GM23248 (cell line): ENCODE measurements at regions not wholly inside any gene's neighbourhood (a gene's known extent, or its start where the extent isn't known, plus 50 kb on each side); places are given as distances from the start of the nearest gene placed in this dataset.
A peak's percentile ranks its signal among the peaks of the same experiment; 100 is the strongest.

Experiments used
- DNase-seq: peaks from one replicate; pipeline ENCODE4 v3.0.0-alpha.2; 2015
- H2AFZ ChIP-seq: fragments of 200-600 bp; sonication (generic); 2 replicates; pipeline ENCODE4 v1.6.1; 2016; ENCODE audit warnings: antibody characterized with exemption
- H3F3A ChIP-seq: fragments of 200-600 bp; sonication (generic); 2 replicates; pipeline ENCODE4 v1.6.1; 2016; ENCODE audit warnings: mild to moderate bottlenecking, antibody characterized with exemption, mixed run types; ENCODE audit not compliant: insufficient read depth
- H3K27ac ChIP-seq: fragments of 200-600 bp; sonication (generic); 2 replicates; pipeline ENCODE4 v1.5.1; 2016; ENCODE audit warnings: mild to moderate bottlenecking
- H3K27me3 ChIP-seq: fragments of 200-600 bp; sonication (generic); replicated peaks from 2 replicates; pipeline ENCODE4 v1.6.1; 2016; ENCODE audit warnings: mild to moderate bottlenecking; ENCODE audit not compliant: insufficient read depth
- H3K36me3 ChIP-seq: fragments of 200-600 bp; sonication (generic); 2 replicates; pipeline ENCODE4 v1.6.1; 2016; ENCODE audit warnings: low read depth, mild to moderate bottlenecking
- H3K4me1 ChIP-seq: fragments of 200-600 bp; sonication (generic); 2 replicates; pipeline ENCODE4 v1.6.1; 2016; ENCODE audit warnings: mild to moderate bottlenecking; ENCODE audit not compliant: insufficient read depth
- H3K4me2 ChIP-seq: fragments of 200-600 bp; sonication (generic); one replicate; pipeline ENCODE4 v1.6.1; 2016; ENCODE audit warnings: mild to moderate bottlenecking; ENCODE audit not compliant: unreplicated experiment
- H3K4me3 ChIP-seq: fragments of 200-600 bp; sonication (generic); 2 replicates; pipeline ENCODE4 v1.5.1; 2016; ENCODE audit warnings: mild to moderate bottlenecking
- H3K79me2 ChIP-seq: fragments of 200-600 bp; sonication (generic); 2 replicates; pipeline ENCODE4 v1.6.1; 2016; ENCODE audit warnings: mild to moderate bottlenecking; ENCODE audit not compliant: insufficient read depth
- H3K9ac ChIP-seq: fragments of 200-600 bp; sonication (generic); 2 replicates; pipeline ENCODE4 v1.6.1; 2016; ENCODE audit warnings: mild to moderate bottlenecking
- H3K9me2 ChIP-seq: fragments of 200-600 bp; sonication (generic); 2 replicates; pipeline ENCODE4 v1.6.1; 2016; ENCODE audit warnings: mixed run types, mild to moderate bottlenecking, moderate library complexity; ENCODE audit not compliant: insufficient read depth
- H3K9me3 ChIP-seq: fragments of 200-600 bp; sonication (generic); one replicate; pipeline ENCODE4 v1.6.1; 2017; ENCODE audit warnings: low read depth
- H4K20me1 ChIP-seq: fragments of 200-600 bp; sonication (generic); 2 replicates; pipeline ENCODE4 v1.6.0; 2016; ENCODE audit not compliant: insufficient read depth
- EZH2 ChIP-seq: fragments of 200-600 bp; sonication (generic); IDR thresholded peaks from 2 replicates; pipeline ENCODE4 v1.6.1; 2018; ENCODE audit warnings: antibody characterized with exemption, mild to moderate bottlenecking; ENCODE audit not compliant: insufficient read depth, poor library complexity, severe bottlenecking
- EZH2phosphoT487 ChIP-seq: fragments of 200-600 bp; sonication (generic); IDR thresholded peaks from 2 replicates; pipeline ENCODE4 v1.6.1; 2018; ENCODE audit warnings: antibody characterized with exemption, moderate library complexity, mild to moderate bottlenecking, low read depth; ENCODE audit not compliant: insufficient read depth
- whole genome bisulfite sequencing, 2 experiments: methylation state at CpG; one replicate each; pipeline ENCODE4 v1.1.6; 2015 to 2017; ENCODE audit warnings: low lambda C conversion rate in 2 of 2, low coverage in 1 of 2; ENCODE audit errors: missing lambda C conversion rate in 2 of 2; 5-methylcytosine and 5-hydroxymethylcytosine counted together
- in situ Hi-C: fragments of 300-500 bp; cut with MboI; formaldehyde crosslinking; loops from 2 replicates; pipeline ENCODE4 v1.15.0; 2020

DNA sequence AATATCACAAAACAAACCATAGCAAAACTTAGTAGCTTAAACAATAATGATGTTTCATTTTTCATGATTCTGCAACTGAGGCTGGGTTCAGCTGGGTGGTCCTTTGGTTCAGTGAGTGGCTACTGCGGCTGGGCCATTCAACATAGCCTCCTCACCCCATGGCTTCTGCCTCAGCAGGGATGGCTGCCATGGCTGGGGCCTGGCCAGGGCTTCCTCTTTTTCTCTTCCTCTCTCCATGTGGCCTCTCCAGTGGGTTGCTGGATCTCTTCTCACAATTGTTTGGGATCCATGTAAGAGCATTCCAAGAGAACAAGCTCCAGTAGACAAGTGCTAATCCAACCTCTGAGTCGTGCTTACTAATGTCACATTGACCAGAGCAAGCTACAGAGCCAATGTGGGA, 248.6 kb upstream of the PLET1 start:
- no peak for TF ChIP-seq EZH2phosphoT487
- no peak for TF ChIP-seq EZH2
- in situ Hi-C loops, result no loop called here
- 44 to 48% methylated on average over 2 of the region's 2 CpGs for WGBS, 2 experiments

DNA sequence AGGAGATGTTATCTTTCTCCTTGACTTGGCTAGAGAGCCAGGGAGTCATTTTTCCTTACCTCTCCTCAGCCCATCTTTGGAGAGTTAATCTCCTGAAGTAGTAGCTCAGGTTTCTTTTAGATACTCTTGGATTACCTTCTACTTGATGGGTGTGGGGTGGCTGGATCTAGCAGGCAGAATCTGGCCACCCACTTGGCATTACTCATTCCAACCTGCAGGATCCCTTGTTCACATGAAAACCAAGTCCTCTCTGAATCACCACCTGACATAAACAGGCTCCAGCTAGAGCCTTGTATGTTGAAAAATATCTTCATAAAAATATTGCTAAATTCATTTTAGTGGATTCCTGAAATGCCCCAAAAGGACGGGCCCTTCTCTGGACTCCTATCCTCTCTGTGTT, 250.6 kb upstream of the PLET1 start:
- DNase-seq, result peak; percentile 32
- no peak overlapping the region for H2AFZ ChIP-seq

More for the DNA sequence above, 248.6 kb upstream of the PLET1 start:
- H3K27ac ChIP-seq, result no peak overlapping the region
- no peaks in the 10 kb centered on the region for H3F3A ChIP-seq
- H3K4me2 ChIP-seq, result no peak overlapping the region
- H3K9me2 ChIP-seq, result no peaks in the 10 kb centered on the region
- H3K36me3 ChIP-seq, result no peaks in the 10 kb centered on the region
- H3K27me3 ChIP-seq, result no peaks in the 10 kb centered on the region; the same call in 1 of the 2 replicates
- no peak for DNase-seq
- H3K79me2 ChIP-seq, result no peaks in the 10 kb centered on the region
- no peak overlapping the region for H3K9ac ChIP-seq
- H3K4me3 ChIP-seq, result no peak overlapping the region
- peaks cover 5% of the 10 kb centered on the region for H3K4me1 ChIP-seq
- no peaks in the 10 kb centered on the region for H3K9me3 ChIP-seq
- H4K20me1 ChIP-seq, result no peaks in the 10 kb centered on the region
- H2AFZ ChIP-seq, result no peak overlapping the region

DNA sequence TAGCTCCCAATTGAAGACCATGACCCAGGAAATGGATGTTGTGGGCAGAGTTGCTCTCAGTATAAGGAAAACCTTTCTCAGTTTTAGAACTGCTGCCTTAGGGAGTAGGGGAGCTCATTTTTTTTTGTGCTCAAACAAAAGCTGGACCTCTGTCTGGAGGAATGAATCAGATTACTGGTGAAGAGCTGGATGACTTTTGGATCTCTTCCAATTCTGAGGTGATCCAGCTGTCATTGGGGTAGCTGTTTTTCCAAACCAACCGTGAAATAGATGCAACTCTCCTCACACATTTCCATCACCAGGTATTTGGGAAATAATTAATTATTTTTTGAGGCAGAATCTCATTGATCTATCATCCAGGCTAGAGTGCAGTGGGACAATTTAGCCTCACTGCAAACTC, 251.3 kb upstream of the PLET1 start:
- H3K27ac ChIP-seq, result no peak overlapping the region
- H3K9ac ChIP-seq, result no peak overlapping the region
- no peaks in the 10 kb centered on the region for H3K36me3 ChIP-seq
- no peak overlapping the region for H3K4me3 ChIP-seq
- no peaks in the 10 kb centered on the region for H4K20me1 ChIP-seq
- H3K4me1 ChIP-seq, result no peaks in the 10 kb centered on the region
- H3K4me2 ChIP-seq, result no peak overlapping the region
- H3F3A ChIP-seq, result no peaks in the 10 kb centered on the region
- 35 to 73% methylated on average over 1 of the region's 1 CpG for WGBS, 2 experiments
- in situ Hi-C loops, result no loop called here
- H3K9me3 ChIP-seq, result no peaks in the 10 kb centered on the region
- TF ChIP-seq EZH2phosphoT487, result no peak
- TF ChIP-seq EZH2, result no peak
- no peaks in the 10 kb centered on the region for H3K9me2 ChIP-seq
- DNase-seq, result no peak
- no peaks in the 10 kb centered on the region; the same call in 1 of the 2 replicates for H3K27me3 ChIP-seq
- H3K79me2 ChIP-seq, result no peaks in the 10 kb centered on the region
- no peak overlapping the region for H2AFZ ChIP-seq

More for the DNA sequence above, 250.6 kb upstream of the PLET1 start:
- Histone ChIP-seq H3K9me3 (no peaks in the 10 kb centered on the region), H3K27ac (no peak overlapping the region), H3K4me1 (no peaks in the 10 kb centered on the region), H3K9ac (no peak overlapping the region), H3K79me2 (no peaks in the 10 kb centered on the region), H3K4me2 (no peak overlapping the region), H3F3A (no peaks in the 10 kb centered on the region), H3K9me2 (no peaks in the 10 kb centered on the region), H3K4me3 (no peak overlapping the region), H4K20me1 (no peaks in the 10 kb centered on the region), H3K27me3 (no peaks in the 10 kb centered on the region; the same call in 1 of the 2 replicates), H3K36me3 (no peaks in the 10 kb centered on the region)
- WGBS, 2 experiments, result 54 to 57% methylated on average over 1 of the region's 1 CpG
- TF ChIP-seq EZH2, result no peak
- no peak for TF ChIP-seq EZH2phosphoT487
- in situ Hi-C loops, result no loop called here

DNA sequence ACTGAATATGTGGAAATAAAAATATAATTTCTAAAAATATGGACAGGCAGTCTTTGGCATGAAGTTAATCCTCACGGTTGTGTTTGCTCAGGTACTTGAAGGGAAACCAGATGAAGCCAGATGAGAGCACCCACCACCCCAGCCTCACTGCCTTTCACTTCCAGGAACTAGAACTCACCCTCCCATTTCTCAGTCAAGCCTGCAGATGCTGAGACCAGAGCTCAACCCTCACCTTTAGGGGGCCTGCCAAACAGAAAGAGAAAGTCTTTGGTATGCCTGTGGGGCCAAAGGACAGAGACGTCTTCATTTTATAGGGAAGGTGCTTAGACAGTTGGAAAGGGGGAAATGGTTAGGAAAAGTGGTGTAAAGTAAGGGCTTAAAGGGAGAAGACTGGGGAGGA, 252.8 kb upstream of the PLET1 start:
- WGBS, 2 experiments, result 54 to 55% methylated on average over 2 of the region's 2 CpGs
- Histone ChIP-seq H3K9me2 (no peaks in the 10 kb centered on the region), H3K79me2 (no peaks in the 10 kb centered on the region), H3K9ac (no peak overlapping the region), H2AFZ (no peak overlapping the region), H3K27me3 (no peaks in the 10 kb centered on the region; the same call in 1 of the 2 replicates), H3K4me3 (no peak overlapping the region), H3K9me3 (no peaks in the 10 kb centered on the region), H4K20me1 (no peaks in the 10 kb centered on the region), H3K4me2 (no peak overlapping the region), H3K27ac (no peak overlapping the region), H3K4me1 (no peaks in the 10 kb centered on the region), H3K36me3 (no peaks in the 10 kb centered on the region), H3F3A (no peaks in the 10 kb centered on the region)
- in situ Hi-C loops, result no loop called here
- no peak for DNase-seq
- TF ChIP-seq EZH2phosphoT487 (no peak), EZH2 (no peak)
